ENCODE measurements at regions not wholly inside any gene's neighbourhood (a gene's known extent, or its start where the extent isn't known, plus 50 kb on each side); places are given as distances from the start of the nearest gene placed in this dataset.

GRCh38 chr2:4539121-4539520 lies 835.7 kb downstream of the DCDC2C start:
- H3K36me3 ChIP-seq: no peaks in the 10 kb centered on the region
- H3K4me1 ChIP-seq: no peaks in the 10 kb centered on the region
- TF ChIP-seq POLR2AphosphoS5 (IDR thresholded peaks at IDR 0.05) (no peak), POLR2A (IDR thresholded peaks at IDR 0.05) (no peak)
- TF ChIP-seq, protein P1, sequence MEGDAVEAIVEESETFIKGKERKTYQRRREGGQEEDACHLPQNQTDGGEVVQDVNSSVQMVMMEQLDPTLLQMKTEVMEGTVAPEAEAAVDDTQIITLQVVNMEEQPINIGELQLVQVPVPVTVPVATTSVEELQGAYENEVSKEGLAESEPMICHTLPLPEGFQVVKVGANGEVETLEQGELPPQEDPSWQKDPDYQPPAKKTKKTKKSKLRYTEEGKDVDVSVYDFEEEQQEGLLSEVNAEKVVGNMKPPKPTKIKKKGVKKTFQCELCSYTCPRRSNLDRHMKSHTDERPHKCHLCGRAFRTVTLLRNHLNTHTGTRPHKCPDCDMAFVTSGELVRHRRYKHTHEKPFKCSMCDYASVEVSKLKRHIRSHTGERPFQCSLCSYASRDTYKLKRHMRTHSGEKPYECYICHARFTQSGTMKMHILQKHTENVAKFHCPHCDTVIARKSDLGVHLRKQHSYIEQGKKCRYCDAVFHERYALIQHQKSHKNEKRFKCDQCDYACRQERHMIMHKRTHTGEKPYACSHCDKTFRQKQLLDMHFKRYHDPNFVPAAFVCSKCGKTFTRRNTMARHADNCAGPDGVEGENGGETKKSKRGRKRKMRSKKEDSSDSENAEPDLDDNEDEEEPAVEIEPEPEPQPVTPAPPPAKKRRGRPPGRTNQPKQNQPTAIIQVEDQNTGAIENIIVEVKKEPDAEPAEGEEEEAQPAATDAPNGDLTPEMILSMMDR (IDR thresholded peaks at IDR 0.05): no peak
- no peak overlapping the region for H3K4me3 ChIP-seq
- H3K9me3 ChIP-seq: no peaks in the 10 kb centered on the region
- H3K27ac ChIP-seq: no peak overlapping the region
- DNase-seq (ENCODE audit: low spot score in 2 of 2): no peak
- intact Hi-C loops (cut with DNase I; ENCODE audit: low total_unique reads): no loop called here
- no peaks in the 10 kb centered on the region for H3K27me3 ChIP-seq

DNA sequence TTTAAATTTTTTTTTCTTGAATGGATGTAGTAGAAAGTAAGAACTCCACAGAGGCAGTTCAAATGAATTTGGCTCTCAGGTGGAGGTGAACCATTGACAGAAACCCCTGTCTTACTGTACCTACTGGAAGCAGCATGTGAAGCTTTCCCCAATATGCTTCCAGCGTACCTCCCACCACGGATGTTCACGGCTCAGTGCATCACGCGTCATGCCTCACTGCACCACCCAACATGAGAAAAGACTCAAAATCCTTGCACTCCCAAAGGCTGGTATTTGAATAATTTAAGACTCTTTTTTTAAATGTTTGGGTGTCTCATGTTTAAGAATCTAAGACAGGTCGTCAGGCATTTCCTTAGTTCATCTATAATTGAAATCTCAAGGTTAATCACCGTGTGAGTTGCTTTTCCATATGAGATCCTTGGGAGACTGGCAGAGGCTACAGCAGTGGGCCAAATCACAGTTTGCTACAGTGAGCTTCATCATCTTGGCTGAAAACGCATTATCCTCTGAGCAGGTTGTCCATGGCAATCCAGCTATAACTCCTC lies 846.4 kb downstream of the DCDC2C start:
- no peak for DNase-seq (ENCODE audit: low spot score in 2 of 2)
- TF ChIP-seq POLR2A (IDR thresholded peaks at IDR 0.05): no peak
- TF ChIP-seq POLR2AphosphoS5 (IDR thresholded peaks at IDR 0.05): no peak
- TF ChIP-seq, protein P1 (IDR thresholded peaks at IDR 0.05): no peak
- intact Hi-C loops (cut with DNase I; ENCODE audit: low total_unique reads): no loop called here

DNA sequence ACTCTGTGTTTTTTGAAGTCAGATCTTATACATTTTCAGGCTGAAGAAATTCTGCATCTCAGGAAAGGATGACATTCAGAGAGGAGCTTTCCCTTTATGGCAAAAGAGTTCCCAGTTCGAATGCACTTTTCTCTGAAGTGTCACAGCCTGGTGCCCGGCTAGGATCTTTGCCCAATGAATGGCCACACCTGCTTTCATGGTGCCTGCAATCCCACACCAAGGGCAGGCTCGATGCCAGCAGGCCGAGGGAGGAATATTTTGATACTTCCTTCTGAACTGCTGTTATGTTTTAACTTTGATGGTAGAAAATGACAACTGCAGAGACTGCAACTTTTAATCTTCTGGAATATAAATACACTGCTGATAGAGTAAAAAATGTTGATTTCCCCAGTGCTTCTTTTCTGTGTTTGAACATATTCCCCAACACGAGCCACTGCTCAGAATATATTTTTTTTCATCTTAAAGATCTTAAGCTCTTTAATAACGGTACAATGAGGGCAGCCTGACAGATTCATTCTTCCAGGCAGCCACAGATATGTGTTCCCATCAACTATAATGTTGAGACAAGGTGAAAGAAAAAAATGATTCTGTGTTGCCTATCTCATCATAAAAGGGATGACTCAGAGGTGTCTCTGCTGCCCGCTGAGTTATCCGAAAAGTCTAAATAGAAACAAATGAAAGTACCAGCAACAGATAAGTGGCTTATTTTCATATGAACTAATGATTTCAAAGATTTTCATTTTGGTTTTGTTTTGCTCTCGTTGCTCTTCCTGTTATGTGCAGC lies 848.5 kb downstream of the DCDC2C start:
- no peaks in the 10 kb centered on the region for H3K9me3 ChIP-seq
- TF ChIP-seq POLR2A (IDR thresholded peaks at IDR 0.05) (no peak), POLR2AphosphoS5 (IDR thresholded peaks at IDR 0.05) (no peak)
- TF ChIP-seq, protein P1 (IDR thresholded peaks at IDR 0.05): no peak
- H3K4me3 ChIP-seq: no peak overlapping the region
- no peaks in the 10 kb centered on the region for H3K27me3 ChIP-seq
- intact Hi-C loops (cut with DNase I; ENCODE audit: low total_unique reads): no loop called here
- H3K4me1 ChIP-seq: no peaks in the 10 kb centered on the region
- no peak for DNase-seq (ENCODE audit: low spot score in 2 of 2)
- no peaks in the 10 kb centered on the region for H3K36me3 ChIP-seq
- H3K27ac ChIP-seq: no peak overlapping the region

More for the DNA sequence above, 846.4 kb downstream of the DCDC2C start:
- Histone ChIP-seq H3K27me3 (no peaks in the 10 kb centered on the region), H3K36me3 (no peaks in the 10 kb centered on the region), H3K9me3 (no peaks in the 10 kb centered on the region), H3K4me1 (no peaks in the 10 kb centered on the region), H3K4me3 (no peak overlapping the region), H3K27ac (no peak overlapping the region)

- no peaks in the 10 kb centered on the region for H3K27me3 ChIP-seq
- no peaks in the 10 kb centered on the region for H3K9me3 ChIP-seq
- no peaks in the 10 kb centered on the region for H3K4me1 ChIP-seq
- DNase-seq (ENCODE audit: low spot score in 2 of 2): no peak
- no peak overlapping the region for H3K27ac ChIP-seq
- no peaks in the 10 kb centered on the region for H3K36me3 ChIP-seq
- TF ChIP-seq POLR2AphosphoS5 (IDR thresholded peaks at IDR 0.05) (no peak), POLR2A (IDR thresholded peaks at IDR 0.05) (no peak)
- TF ChIP-seq, protein P1 (IDR thresholded peaks at IDR 0.05): no peak
- no peak overlapping the region for H3K4me3 ChIP-seq
- intact Hi-C loops (cut with DNase I; ENCODE audit: low total_unique reads): no loop called here
Observed at GRCh38 chr2:4553241-4553640, 849.9 kb downstream of the DCDC2C start.

- Histone ChIP-seq H3K4me3 (no peak overlapping the region), H3K36me3 (no peaks in the 10 kb centered on the region), H3K27me3 (no peaks in the 10 kb centered on the region), H3K9me3 (no peaks in the 10 kb centered on the region), H3K27ac (no peak overlapping the region), H3K4me1 (no peaks in the 10 kb centered on the region)
- DNase-seq (ENCODE audit: low spot score in 2 of 2): no peak
- no peak for TF ChIP-seq POLR2A (IDR thresholded peaks at IDR 0.05)
- no peak for TF ChIP-seq POLR2AphosphoS5 (IDR thresholded peaks at IDR 0.05)
- TF ChIP-seq, protein P1 (IDR thresholded peaks at IDR 0.05): no peak
- intact Hi-C loops (cut with DNase I; ENCODE audit: low total_unique reads): no loop called here
Observed at GRCh38 chr2:4556135-4556896, 852.9 kb downstream of the DCDC2C start.

Measured in breast epithelium (tissue), 4 donors.